MM.1S (cell line): ENCODE measurements at regions not wholly inside any gene's neighbourhood (a gene's known extent, or its start where the extent isn't known, plus 50 kb on each side); places are given as distances from the start of the nearest gene placed in this dataset.

Experiments used
- EZH2 ChIP-seq: fragments of 300-600 bp; sonication (generic); optimal IDR thresholded peaks from 2 replicates; pipeline ENCODE3; 2017; ENCODE audit warnings: low read depth, mild to moderate bottlenecking, antibody characterized with exemption, low read length, mixed read lengths
- TF ChIP-seq, protein P1 (sequence below): fragments of 300-600 bp; sonication (generic); IDR thresholded peaks from 2 replicates; pipeline ENCODE4 v1.5.1; 2016; ENCODE audit warnings: antibody characterized with exemption, low read length, mixed read lengths

DNA sequence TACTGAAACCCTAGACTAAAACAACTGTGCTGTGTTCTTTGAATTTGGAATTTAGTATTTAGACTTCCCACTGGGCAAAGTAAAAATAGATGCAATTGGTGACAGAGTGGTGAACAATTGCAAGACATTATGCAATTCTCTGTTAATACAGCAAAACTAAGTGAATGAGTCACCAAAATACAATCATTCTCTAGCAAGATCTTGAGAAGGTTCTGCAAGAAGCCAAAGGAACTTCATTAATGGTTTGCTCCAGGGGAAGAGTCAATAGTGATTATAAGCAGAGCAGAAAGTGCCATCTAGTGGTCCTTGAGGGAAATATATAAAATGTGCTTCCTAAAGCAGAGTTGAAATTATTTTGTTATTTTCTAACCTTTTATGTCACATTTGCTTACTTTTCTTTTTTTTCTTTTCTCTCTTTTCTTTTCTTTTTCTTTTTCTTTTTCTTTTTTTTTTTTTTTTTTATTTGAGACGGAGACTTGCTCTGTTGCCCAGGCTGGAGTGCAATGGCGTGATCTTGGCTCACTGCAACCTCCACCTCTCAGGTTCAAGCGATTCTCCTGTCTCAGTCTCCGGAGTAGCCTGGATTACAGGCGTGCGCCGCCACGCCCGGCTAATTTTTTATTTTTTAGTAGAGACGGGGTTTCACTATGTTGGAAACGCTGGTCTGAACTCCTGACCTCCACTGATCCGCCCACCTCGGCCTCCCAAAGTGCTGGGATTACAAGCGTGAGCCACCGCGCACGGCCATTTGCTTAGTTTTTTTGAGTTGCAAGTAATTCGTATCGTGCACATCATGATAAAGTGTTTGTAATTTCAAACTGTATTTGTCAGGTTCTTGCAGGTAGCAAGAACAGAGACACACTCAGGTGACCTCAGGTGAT, 99.2 kb downstream of the CTH start:
- no peak for TF ChIP-seq EZH2
- TF ChIP-seq, protein P1, sequence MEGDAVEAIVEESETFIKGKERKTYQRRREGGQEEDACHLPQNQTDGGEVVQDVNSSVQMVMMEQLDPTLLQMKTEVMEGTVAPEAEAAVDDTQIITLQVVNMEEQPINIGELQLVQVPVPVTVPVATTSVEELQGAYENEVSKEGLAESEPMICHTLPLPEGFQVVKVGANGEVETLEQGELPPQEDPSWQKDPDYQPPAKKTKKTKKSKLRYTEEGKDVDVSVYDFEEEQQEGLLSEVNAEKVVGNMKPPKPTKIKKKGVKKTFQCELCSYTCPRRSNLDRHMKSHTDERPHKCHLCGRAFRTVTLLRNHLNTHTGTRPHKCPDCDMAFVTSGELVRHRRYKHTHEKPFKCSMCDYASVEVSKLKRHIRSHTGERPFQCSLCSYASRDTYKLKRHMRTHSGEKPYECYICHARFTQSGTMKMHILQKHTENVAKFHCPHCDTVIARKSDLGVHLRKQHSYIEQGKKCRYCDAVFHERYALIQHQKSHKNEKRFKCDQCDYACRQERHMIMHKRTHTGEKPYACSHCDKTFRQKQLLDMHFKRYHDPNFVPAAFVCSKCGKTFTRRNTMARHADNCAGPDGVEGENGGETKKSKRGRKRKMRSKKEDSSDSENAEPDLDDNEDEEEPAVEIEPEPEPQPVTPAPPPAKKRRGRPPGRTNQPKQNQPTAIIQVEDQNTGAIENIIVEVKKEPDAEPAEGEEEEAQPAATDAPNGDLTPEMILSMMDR: peak; percentile 59
